GM12878 (cell line): ENCODE measurements at regions not wholly inside any gene's neighbourhood (a gene's known extent, or its start where the extent isn't known, plus 50 kb on each side); places are given as distances from the start of the nearest gene placed in this dataset.

Source experiments
- ATAC-seq: fragments of 200-7000 bp; cut with Tn5 transposase; 3 replicates; pipeline ENCODE4 v1.9.1; 2020; ENCODE audit warnings: mild to moderate bottlenecking, moderate library complexity
- BruUV-seq: library from RNA; stranded (reverse); fragments of 400-500 nt; replicated peaks from 2 replicates; lab custom pipeline; 2021; lab: Mats Ljungman, UMichigan
- CTCF ChIA-PET: fragments of 300-600 bp; sonication (Branson Sonifier 250); formaldehyde crosslinking; extraction: SDS; loops from one replicate; lab custom pipeline; 2021; ENCODE audit warnings: inconsistent platforms; lab: Yijun Ruan, JAX
- POLR2A ChIA-PET: fragments of 350-600 bp; formaldehyde crosslinking; extraction: SDS; loops from one replicate; lab custom pipeline; 2021; ENCODE audit warnings: inconsistent platforms; lab: Charles Lee
- RAD21 ChIA-PET: fragments of 300-600 bp; sonication (Branson Sonifier 250); formaldehyde crosslinking; loops from one replicate; lab custom pipeline; 2023; ENCODE audit warnings: antibody characterized with exemption; ENCODE audit not compliant: unreplicated experiment; lab: Charles Lee
- SMC1A ChIA-PET: fragments of 300-600 bp; sonication (Branson Sonifier 250); formaldehyde crosslinking; loops from one replicate; lab custom pipeline; 2023; ENCODE audit not compliant: unreplicated experiment, uncharacterized antibody; lab: Charles Lee
- DNase-seq: peaks from one replicate; pipeline ENCODE4 v3.0.0-alpha.2; 2011; ENCODE audit warnings: low read depth, low spot score
- FAIRE-seq: peaks from 3 replicates; lab custom pipeline; 2011; peaks lifted over from hg19 to GRCh38; lab: Jason Lieb, UNC
- H2AFZ ChIP-seq: 2 replicates; pipeline ENCODE4 v1.6.0; 2011; ENCODE audit warnings: low read depth, low read length, control low read depth; ENCODE audit not compliant: control insufficient read depth
- H3K27ac ChIP-seq: 2 replicates; pipeline ENCODE4 v1.5.1; 2011; ENCODE audit warnings: control low read depth; ENCODE audit not compliant: control insufficient read depth, insufficient read depth
- H3K27me3 ChIP-seq, 2 experiments: replicated peaks in 1 of 2; 2 replicates each; pipeline versions ENCODE4 v1.6.0 to v1.6.1; 2011; ENCODE audit warnings: low read length in 1 of 2; ENCODE audit not compliant: control insufficient read depth in 2 of 2, insufficient read depth in 2 of 2
- H3K36me3 ChIP-seq, 2 experiments: 2 replicates each; pipeline ENCODE4 v1.5.1; 2011; ENCODE audit warnings: low read length in 1 of 2; ENCODE audit not compliant: control insufficient read depth in 2 of 2, insufficient read depth in 2 of 2
- H3K4me1 ChIP-seq: 2 replicates; pipeline ENCODE4 v1.6.1; 2011; ENCODE audit warnings: mild to moderate bottlenecking, low read length, moderate library complexity, mixed read lengths; ENCODE audit not compliant: control insufficient read depth, insufficient read depth
- H3K4me2 ChIP-seq: 2 replicates; pipeline ENCODE4 v1.6.0; 2011; ENCODE audit warnings: control low read depth; ENCODE audit not compliant: control insufficient read depth, insufficient read depth
- H3K4me3 ChIP-seq: fragments of 200-600 bp; sonication (generic); 2 replicates; pipeline ENCODE4 v1.5.1; 2016
- H3K79me2 ChIP-seq: 2 replicates; pipeline ENCODE4 v1.6.0; 2011; ENCODE audit warnings: low read length; ENCODE audit not compliant: control insufficient read depth, insufficient read depth
- H3K9ac ChIP-seq: 2 replicates; pipeline ENCODE4 v1.8.0; 2011; ENCODE audit warnings: low read length, control low read depth, mixed read lengths; ENCODE audit not compliant: control insufficient read depth, insufficient read depth
- H3K9me3 ChIP-seq: replicated peaks from 3 replicates; pipeline ENCODE4 v1.5.1; 2011; ENCODE audit warnings: mild to moderate bottlenecking, low read length; ENCODE audit not compliant: control insufficient read depth, insufficient read depth
- H4K20me1 ChIP-seq: 2 replicates; pipeline ENCODE4 v1.6.0; 2011; ENCODE audit not compliant: control insufficient read depth, insufficient read depth
- BACH1 ChIP-seq: fragments of 450-650 bp; IDR thresholded peaks from 2 replicates; pipeline ENCODE4 v1.6.1; 2017; ENCODE audit warnings: mild to moderate bottlenecking, borderline replicate concordance
- CREB1 ChIP-seq: IDR thresholded peaks from 2 replicates; pipeline ENCODE4 v1.6.1; 2012; ENCODE audit warnings: low read depth, mild to moderate bottlenecking, inconsistent platforms
- JUNB ChIP-seq: IDR thresholded peaks from 2 replicates; pipeline ENCODE4 v1.6.1; 2016; ENCODE audit warnings: antibody characterized with exemption, mild to moderate bottlenecking
- RBBP5 ChIP-seq: fragments of 200-600 bp; sonication (generic); conservative IDR thresholded peaks from 2 replicates; pipeline ENCODE4 v1.6.1; 2016
- SUZ12 ChIP-seq: fragments of 200-600 bp; sonication (generic); IDR thresholded peaks from one replicate; pipeline ENCODE4 v1.6.1; 2018; ENCODE audit warnings: antibody characterized with exemption, mild to moderate bottlenecking; ENCODE audit not compliant: unreplicated experiment
- USF1 ChIP-seq: IDR thresholded peaks from 2 replicates; pipeline ENCODE4 v1.6.1; 2011; ENCODE audit warnings: borderline replicate concordance, low read depth, mild to moderate bottlenecking, moderate library complexity, mixed read lengths, low read length; ENCODE audit not compliant: insufficient read depth; ENCODE audit errors: extremely low read length
- ZBTB4 ChIP-seq: fragments of 450-650 bp; formaldehyde crosslinking; IDR thresholded peaks from 2 replicates; pipeline ENCODE4 v1.4.0; 2022; ENCODE audit warnings: mild to moderate bottlenecking, moderate library complexity
- ZNF622 ChIP-seq: fragments of 450-650 bp; IDR thresholded peaks from 2 replicates; pipeline ENCODE4 v1.6.1; 2017; ENCODE audit warnings: mild to moderate bottlenecking, inconsistent platforms
- WGBS: methylation state at CpG from one replicate; pipeline ENCODE4 v1.1.6; 2016; ENCODE audit warnings: low lambda C conversion rate; ENCODE audit not compliant: insufficient replicate concordance, insufficient coverage; ENCODE audit errors: missing lambda C conversion rate; 5-methylcytosine and 5-hydroxymethylcytosine counted together
- in situ Hi-C: fragments of 300-500 bp; cut with MboI; formaldehyde crosslinking; loops from 9 replicates; pipeline ENCODE4 v1.14.3; 2018; ENCODE audit warnings: mixed read lengths
- intact Hi-C: fragments of 100-400 bp; cut with micrococcal nuclease; formaldehyde crosslinking; loops from one replicate; pipeline ENCODE4 v1.14.2; 2022; ENCODE audit not compliant: unreplicated experiment

- TF ChIP-seq CREB1 = no peak
Observed at GRCh38 chr1:4318720-4319119, 335.7 kb upstream of the AJAP1 start (continued).

- no peaks in the 10 kb centered on the region for H4K20me1 ChIP-seq
- no peak overlapping the region for H3K9ac ChIP-seq
- TF ChIP-seq USF1 = no peak
- no peak for TF ChIP-seq SUZ12
- no peak for TF ChIP-seq BACH1
- TF ChIP-seq ZNF622 = no peak
- no peak for TF ChIP-seq JUNB
- TF ChIP-seq RBBP5 = no peak
- no peak for TF ChIP-seq ZBTB4
- FAIRE-seq (no peak), ATAC-seq (no peak), DNase-seq (no peak)
- no peaks in the 10 kb centered on the region for H3K27me3 ChIP-seq
- H3K9me3 ChIP-seq = no peaks in the 10 kb centered on the region; the same call in 2 of the 3 replicates
- no peaks in the 10 kb centered on the region for H3K4me1 ChIP-seq
- no peaks in the 10 kb centered on the region for H3K79me2 ChIP-seq
- POLR2A ChIA-PET = no interaction called here
- intact Hi-C loops = no loop called here
- RAD21 ChIA-PET = no interaction called here
- no peak overlapping the region for H3K4me3 ChIP-seq
- CTCF ChIA-PET = no interaction called here
- WGBS = 50% methylated on average over 2 of the region's 2 CpGs
- SMC1A ChIA-PET = no interaction called here
- no peak overlapping the region for H2AFZ ChIP-seq
- in situ Hi-C loops = no loop called here
- H3K27ac ChIP-seq = no peak overlapping the region
- no TSS peak for BruUV-seq
- no peak overlapping the region for H3K4me2 ChIP-seq
- no peaks in the 10 kb centered on the region for H3K36me3 ChIP-seq
Observed at GRCh38 chr1:4319496-4319895, 334.9 kb upstream of the AJAP1 start.
